ENCODE measurements at regions not wholly inside any gene's neighbourhood (a gene's known extent, or its start where the extent isn't known, plus 50 kb on each side); places are given as distances from the start of the nearest gene placed in this dataset.

DNA sequence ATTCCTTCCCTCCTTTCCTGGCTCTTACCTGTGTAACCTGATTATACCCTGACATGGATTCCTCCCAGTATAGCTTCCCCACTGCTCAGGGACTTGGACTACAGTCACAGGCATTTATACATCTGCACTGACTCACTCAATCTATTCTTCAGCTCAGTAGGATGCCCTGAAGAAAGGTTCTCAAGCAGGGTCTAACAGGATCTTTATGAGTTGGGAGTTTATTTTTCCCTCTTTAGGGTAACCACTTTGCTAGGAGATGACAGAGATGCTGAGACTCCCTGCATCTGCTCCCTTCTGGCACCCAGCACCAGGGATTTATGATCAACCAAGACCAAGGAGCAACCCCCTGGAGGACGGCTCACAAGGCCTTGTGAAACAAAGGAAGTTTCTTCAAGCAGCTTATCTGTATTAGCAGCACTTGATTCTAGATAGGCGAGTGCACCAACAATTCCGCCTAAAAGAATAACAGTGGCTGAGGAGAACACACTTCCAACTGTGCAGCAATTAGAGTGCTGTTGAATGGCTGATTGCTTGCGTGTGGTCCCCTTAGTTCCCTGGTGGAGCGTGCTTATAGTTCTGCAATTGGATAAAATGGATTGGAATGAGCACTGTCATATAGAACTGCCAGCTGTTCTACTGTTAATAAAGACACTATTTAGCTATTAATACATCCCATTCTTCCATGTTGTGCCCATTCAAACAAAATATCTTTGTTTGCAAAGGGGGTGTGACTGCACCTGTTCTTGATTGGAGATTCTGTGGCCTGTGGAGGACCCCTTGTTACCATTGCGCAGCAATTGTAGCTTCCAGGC is 482.6 kb downstream of the ZNF608 start:
- DNase-seq (ENCODE audit: low read depth) = no peak

DNA sequence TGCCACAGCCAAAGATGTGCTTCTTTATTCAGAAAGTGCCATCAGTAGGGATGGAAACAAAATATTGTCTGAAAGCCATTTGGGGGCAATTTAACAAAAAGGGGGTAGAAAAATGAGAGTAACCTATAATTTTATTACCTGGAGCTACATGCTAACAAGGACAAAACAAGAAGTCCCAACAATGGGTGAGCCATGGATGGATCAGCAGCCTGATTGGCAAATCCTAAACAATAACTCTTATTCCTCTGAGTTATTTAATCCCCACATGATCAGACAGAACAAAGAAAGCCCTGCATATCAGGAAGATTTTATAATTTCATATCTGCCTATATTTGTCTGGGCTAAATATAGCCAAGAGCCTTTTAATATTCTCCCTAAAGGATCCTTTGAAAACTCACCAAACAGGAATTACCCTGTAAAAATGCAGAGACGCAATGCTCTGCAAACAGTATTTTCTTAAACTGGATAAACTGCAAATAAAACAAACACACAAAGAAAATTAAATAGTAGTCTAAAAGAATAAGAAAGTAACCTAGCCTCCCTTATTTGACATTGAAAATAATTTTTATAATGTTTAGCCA is 483.4 kb downstream of the ZNF608 start:
- DNase-seq (ENCODE audit: low read depth) = no peak

DNA sequence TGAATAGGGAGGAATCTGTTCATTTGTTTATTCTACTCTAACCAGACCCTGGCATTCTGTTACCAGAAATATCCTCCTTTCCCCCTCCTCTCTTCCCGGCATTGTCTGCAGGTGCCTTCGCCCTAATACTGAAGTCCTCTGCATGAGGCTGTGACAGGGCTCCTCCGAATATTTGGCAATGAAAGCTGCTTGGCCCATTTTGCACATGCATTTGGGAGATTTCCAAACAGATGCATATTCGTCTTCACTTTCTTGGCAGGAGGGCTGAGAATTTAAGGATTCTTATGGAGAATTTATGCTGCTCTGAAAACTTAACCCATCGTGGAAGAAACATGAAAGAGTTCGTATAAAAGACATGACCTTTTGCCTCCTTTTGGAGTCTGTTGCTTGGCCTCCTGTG is 484.0 kb downstream of the ZNF608 start:
- no peak for DNase-seq (ENCODE audit: low read depth)

DNA sequence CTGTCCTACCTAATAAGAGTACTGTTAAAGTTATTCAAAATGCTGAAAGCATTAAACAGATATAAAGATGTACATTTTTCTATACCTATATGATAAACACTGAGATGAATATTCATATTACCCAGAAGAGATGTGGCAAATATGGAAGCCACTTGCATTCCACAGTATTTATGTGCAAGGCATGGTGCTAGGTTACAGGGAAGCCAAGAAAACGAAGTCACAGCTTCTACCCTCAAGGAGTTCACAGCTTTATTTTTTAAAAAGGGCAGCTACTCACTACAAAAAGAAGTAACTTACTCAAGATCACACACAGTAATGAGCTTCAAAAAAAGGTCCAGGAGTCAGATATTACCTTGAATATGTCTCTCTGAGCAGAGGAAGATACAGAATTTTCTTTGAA is 484.6 kb downstream of the ZNF608 start:
- no peak for DNase-seq (ENCODE audit: low read depth)

DNA sequence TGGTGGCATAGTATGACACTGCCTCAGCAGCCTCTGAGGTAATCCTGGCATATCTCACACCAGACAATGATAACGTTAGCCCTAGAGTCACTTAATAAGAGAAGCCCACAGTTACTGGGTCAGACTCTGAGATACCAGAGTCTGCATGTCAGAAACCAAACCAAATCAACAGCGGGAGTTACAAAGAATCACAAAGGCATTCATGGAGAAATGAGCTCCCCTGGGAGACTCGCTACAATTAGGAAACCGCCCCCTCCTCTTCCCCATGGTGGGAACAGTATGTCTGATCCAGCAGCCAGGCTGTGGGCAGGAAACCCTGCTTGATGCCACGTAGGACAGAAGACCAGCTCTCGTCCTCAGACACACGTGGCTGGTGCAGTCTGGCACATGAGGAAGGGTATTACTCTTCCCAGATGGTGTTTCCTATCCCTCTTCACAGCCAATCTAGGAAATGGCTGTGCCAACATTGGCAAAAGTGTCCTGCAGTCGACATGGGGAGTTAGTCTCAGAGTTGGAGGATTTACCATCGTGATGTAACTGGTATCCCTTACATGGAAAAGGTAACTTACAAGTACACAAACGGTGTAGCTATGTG is 485.4 kb downstream of the ZNF608 start:
- DNase-seq (ENCODE audit: low read depth) = no peak

DNA sequence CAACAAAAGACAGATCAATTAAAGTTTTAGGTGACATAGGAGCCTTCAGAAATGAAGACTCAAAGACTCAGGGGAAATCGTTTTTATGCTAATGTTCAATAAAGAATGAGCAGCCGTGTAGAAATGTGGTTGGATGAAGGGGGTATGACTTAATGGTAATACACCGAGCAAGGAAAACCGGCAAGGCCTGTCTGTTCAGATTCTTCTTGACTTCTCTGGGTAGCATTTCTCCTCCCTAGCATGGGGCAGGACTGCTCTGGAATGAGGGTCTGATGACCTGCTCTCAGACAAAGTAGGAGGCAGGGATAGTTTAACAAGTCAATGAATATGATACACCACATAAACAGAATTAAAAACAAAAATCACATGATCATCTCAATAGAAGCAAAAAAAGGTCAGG is 487.4 kb downstream of the ZNF608 start:
- no peak for DNase-seq (ENCODE audit: low read depth)

DNA sequence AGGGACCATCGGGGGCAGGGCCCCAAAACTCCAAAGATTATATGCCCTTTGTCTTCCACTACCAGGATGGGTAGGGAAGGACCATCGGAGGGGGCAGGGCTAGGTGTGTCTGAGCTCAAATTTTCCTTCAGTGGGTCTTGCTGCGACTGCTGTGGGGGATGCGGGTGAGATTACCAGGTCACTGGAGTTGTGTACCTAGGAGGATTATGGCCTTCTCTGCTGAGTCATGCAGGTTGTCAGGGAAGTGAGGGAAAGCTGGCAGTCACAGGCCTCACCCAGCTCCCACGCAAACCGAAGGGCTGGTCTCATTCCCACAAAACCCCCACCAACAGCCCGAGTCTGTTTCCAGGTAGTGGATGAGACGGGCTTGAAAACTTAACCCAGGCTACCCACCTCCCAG is 489.4 kb downstream of the ZNF608 start:
- DNase-seq (ENCODE audit: low read depth) = no peak

DNA sequence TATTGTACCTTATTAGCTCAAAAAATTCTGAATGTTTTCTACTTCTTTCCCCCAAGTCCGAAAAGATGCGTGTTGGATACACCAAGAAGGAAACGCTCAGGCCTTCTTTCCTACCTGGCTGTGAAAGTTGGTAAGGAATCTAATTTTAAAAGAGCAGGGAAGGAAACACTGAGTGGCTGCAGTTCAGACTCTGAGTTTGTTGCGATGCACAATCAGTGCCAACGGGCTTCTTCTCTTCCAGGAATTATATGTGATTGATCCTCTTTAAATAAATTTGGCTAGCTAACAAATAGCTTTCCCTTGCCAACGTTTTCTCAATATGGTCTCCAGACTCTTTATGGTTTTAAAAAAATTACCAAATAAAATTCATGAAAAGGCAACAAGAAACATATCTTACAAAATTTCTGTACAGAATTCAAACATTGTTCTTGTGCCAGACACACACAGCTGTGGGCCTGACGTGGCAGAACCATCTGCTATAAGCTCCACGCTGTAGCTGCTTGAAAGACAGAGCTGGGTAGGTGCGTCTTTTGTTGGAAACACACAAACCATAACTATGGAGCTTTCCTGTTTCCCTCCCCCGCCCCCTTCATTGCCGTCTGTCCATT is 493.1 kb downstream of the ZNF608 start:
- DNase-seq (ENCODE audit: low read depth) = no peak

DNA sequence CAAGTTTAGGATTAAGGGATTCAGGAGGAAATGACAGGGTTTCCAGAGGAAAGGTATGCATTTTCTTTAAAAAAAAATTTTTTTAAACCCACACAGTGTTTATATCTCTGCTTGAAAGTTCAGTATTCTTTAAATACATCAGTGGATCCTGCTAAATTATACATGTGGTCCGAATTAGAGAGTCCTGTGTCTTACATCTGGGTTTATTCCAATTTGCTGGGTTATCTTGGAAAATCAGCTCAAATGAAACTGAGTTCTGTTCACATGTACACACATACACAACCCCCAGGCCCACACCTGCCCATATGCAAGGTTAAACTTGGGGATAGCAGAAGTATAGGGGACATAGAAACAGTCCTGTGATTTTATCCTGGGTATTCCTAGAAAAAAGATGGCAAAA is 493.7 kb downstream of the ZNF608 start:
- no peak for DNase-seq (ENCODE audit: low read depth)

DNA sequence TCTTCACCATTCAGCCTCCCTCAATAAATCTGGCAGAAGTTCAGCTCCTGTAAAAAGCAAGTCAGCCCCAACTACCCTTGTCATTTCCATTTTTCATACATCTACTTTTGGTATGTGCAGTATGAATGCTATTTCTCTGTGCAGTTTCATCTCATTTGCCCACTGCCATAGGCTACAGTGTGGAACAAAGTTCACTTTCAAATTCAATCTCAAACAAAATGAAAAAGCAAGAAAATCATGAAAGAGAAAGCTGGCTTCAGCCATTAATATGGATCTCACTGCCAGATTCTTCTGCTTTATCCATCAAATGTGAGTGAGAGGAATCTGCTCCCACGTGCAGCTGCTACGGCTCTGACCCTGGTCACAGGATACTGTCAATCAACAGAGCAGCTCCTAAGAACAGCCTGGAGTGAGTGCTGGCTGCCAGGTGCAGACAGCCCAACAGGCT is 494.2 kb downstream of the ZNF608 start:
- no peak for DNase-seq (ENCODE audit: low read depth)

DNA sequence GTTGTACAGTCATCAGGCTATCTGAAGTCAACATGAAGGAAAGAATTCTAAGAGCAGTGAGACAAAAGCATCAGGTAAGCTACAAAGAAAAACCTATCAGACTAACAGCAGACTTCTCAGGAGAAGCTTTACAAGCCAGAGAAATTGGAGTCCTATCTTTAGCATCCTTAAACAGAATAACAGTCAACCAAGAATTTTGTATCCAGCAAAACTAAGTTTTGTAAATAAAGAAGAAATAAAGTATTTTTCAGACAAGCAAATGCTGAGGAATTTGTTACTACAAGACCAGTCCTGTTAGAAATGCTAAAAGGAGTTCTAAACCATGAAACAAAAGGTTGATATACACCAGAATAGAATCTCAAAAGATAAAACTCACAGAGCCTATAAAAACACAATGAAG is 501.2 kb downstream of the ZNF608 start:
- DNase-seq (ENCODE audit: low read depth) = no peak

DNA sequence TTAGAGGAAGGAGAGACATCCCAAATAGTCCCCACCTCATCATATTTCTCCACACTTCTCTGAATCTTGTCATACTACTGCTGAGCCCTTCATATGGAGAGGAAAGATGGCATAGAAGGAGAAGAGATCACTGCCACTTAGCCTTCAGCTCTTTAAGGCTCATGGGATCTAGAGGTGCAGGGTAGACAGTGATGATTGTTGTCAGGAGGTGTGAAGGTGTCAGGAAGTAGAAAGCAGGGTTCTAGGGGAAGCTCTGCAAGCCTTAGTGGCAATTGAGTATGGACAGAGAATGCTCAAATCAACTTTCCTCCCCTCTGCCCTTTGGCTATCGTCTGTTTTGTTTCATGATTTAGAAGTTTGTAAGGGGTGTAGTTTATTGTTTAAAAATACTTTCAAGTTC is 505.7 kb downstream of the ZNF608 start:
- DNase-seq (ENCODE audit: low read depth) = no peak

DNA sequence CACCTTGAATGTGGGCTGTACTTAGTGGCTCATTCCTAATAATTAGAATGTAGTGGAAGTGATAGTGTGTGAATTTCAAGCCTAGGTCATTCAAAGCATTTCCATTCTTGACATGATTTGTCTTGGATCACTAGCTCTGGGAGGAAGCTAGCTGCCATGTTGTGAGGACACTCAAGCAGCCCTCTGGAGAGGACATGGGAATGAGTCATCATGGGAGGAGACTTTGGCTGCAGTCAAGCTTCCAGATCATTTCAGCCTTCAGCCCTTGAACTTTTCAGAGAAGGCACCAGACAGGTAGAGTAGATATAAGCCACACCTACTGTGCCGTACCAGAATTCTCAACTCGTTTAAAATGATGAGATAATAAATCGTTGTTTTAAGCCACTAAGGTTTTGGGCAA is 506.9 kb downstream of the ZNF608 start:
- no peak for DNase-seq (ENCODE audit: low read depth)

DNA sequence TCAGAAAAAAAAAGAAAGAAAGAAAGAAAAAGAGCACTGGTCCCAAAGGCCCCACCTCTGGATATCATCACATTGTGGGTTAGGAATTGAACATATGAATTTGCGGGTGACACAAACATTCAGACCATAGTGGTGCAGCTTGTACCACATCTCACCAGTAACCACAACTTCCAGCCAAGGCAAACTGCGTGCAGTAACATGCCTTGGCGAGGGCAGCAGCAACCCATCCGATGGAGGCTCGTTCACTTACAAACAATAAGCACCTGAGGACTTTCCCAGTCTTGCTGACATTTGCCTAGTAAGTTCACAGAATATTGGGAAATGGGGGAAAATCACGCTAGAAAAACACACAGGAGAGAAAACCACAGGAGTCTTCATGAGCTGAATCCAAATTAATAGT is 508.1 kb downstream of the ZNF608 start:
- no peak for DNase-seq (ENCODE audit: low read depth)

DNA sequence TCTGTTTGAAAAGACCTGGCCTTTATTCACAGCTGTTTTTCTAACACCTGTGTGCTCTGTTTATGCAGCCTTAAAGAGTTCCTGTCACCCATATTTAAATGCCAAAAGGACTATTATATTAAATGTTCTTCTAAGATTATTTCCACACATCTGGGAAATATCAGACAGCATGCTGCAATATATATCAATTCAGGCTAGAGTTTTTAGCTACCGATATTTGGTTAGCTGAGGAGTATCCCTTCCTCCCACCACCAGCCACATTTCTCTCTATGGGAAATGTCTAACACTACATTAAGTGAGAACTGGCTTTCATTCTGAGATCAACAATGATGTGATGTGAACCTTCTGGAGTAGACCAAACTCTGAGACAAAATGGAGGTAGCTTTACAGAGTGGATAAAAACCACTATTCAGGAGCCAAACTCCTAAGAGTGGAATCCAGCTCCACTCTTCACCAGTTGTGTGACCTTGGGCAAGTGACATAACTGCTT is 509.2 kb downstream of the ZNF608 start:
- no peak for DNase-seq (ENCODE audit: low read depth)

DNA sequence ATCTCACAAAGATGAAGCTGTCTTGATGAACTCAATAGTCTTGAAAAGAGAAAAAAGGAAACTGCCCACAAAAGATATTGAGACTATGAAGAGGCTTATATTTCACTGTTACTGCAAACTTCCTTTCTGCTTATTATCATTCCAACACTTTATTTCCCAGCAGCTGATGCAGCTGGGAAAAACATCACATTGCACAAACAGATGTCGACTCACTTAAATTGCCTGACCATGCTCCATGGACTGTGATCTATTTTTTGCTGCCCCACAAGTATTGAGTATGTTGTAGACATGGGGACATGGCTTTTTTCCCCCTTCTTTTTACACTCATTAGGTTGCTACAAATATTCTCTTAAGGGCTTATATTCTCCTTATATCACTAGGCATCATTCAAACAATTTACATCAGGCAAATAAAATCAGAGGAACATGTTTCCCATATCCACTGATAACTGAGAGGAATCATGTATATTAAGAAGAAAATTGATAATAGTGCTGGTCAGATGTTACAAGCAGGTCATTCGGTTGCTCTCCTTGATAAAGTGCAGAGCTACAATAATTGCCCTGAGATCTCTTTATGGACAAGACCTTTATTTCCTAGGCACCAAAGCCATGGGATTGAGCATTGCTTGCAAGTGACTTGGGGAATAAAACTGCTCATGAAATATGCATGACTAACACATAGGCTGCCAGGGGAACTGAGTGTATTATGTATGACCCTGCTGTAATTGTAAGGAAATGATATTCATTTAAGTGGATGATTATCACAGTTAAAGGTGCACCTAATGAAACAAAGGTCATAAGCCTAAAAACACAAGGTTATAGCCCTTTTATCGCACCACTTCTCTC is 509.9 kb downstream of the ZNF608 start:
- DNase-seq (ENCODE audit: low read depth) = no peak

DNA sequence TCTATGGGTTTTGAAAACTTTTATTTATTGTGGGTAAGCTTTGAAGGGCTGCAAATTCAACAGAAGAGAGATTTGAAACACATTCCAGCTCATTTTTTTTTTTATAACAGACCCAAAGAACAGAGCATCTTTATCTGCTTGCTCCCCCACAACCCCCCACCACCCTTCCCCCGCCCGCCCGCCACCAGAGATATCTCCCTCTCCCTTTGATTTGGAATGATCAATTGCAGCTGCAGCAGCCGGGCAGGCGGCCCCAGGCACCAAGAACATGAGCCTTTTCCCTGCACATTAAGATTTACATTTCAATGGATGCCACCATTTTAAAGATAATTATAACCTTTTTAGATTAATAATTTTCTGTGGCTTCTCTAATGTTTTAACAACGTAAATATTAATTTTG is 510.9 kb downstream of the ZNF608 start:
- no peak for DNase-seq (ENCODE audit: low read depth)

DNA sequence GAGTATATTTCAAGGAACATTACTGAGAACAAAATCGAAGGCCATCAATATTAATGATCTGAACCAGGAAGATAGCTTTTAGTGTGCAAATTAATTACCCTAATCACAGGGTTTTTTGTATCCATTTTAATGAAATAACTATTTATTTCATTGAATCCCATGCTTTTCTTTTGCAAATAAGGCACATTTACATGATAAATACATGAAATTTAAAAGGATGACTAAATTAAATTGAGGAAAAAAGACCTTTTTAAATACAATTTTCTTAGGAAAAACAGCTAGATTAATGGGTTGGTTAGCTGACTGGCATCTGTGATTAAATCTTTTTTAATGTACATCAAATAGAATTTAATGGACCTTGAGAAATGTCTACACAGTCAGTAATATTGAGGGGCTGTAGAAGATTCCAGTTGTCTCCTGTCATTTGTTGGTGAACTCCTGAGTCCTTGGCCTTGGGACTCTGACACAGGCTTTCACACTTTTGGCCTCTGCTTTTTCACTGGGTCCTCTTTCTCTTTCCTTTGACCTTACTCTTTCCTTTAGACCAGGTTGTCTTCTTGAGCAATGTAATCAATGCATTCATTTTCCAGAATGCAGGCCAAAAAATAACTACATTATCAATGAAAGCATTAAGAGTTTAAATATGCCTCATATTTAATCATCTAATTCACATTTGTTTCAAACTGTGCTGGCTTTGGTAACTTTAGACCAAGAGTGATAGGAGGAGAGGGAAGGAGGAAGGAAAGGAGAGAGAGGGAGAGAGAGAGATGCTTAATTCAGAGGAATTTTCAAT is 511.5 kb downstream of the ZNF608 start:
- no peak for DNase-seq (ENCODE audit: low read depth)

DNA sequence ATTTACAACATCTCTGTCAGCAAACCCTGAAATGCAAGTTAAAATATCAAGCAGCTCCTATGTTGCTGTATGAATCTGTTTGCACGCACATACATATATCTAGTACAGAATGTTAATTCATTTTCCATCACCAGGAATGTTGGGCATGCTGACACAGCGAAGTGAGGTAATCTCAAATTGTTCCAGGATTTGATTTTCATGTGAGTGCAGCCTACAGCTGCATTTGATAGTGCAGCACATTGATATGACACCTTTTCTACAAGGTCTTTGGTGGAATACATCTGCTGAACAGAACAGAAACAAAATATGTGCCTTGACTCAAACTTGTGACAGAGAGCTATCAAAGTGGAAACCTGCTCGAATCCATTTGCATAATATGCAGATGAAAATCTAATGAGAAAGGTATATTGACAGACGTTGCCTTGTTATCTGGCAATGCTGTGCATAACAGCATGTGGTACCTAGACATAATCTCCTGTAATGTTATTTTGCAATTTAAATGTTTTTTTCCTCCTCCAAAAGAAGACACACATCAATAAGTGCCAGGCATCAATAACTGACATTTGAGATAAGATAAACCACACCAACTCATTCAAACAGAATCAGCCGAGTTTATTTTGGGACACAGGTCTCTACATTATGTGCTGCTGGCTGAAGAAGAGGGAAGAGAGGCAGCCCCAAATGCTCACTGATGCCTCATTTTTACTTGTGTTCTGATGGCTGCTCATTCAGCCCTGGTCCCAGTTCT is 512.2 kb downstream of the ZNF608 start:
- DNase-seq (ENCODE audit: low read depth) = no peak

DNA sequence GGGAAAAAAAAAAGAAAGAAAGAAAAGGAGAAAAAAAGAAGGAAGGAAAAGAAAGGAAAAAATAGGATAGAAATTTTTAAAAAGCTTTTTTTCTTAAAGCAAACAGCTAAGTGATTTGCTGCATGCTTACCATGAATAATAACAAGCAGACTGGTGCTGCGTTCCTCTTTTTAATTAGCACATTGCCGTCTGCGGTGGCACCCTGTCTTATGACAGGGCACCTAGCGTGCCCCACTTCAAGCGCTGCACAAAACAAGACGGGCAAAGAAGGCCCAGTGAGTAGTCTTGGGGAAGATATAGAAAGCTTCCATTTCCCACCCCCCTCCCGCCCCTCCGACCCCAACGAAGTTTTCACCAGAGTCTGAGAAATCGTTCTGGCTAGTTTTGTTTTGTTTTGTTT is 513.9 kb downstream of the ZNF608 start:
- DNase-seq (ENCODE audit: low read depth) = no peak

Data from CMK (cell line).